Liver (tissue), 8 donors: ENCODE measurements at regions not wholly inside any gene's neighbourhood (a gene's known extent, or its start where the extent isn't known, plus 50 kb on each side); places are given as distances from the start of the nearest gene placed in this dataset.
"Not testable (repeated sequence)": the region's sequence is repeated elsewhere in the genome, so short reads cannot be mapped to it uniquely, and the experiment has no call there.

ENCODE experiments used
- DNase-seq: peaks from one replicate; pipeline ENCODE4 v3.0.0-alpha.2; 2017; ENCODE audit warnings: low spot score
- H3K27ac ChIP-seq, 2 donors: one replicate each; pipeline ENCODE4 v1.7.0; 2013; ENCODE audit warnings: inconsistent platforms in 2 of 2, low read length in 2 of 2, control low read depth in 1 of 2, low read depth in 1 of 2, mild to moderate bottlenecking in 1 of 2
- H3K27me3 ChIP-seq, 4 donors: one replicate each; pipeline versions ENCODE4 v1.6.1 to v1.7.0; 2013; ENCODE audit warnings: low read length in 3 of 4, inconsistent platforms in 1 of 4, mild to moderate bottlenecking in 1 of 4, moderate library complexity in 1 of 4; ENCODE audit not compliant: control insufficient read depth in 4 of 4, insufficient read depth in 4 of 4
- H3K36me3 ChIP-seq, 4 donors: one replicate each; pipeline versions ENCODE4 v1.6.1 to v1.7.0; 2013; ENCODE audit warnings: low read length in 3 of 4, mild to moderate bottlenecking in 3 of 4, low read depth in 1 of 4, moderate library complexity in 1 of 4; ENCODE audit not compliant: control insufficient read depth in 4 of 4, insufficient read depth in 3 of 4
- H3K4me1 ChIP-seq, 4 donors: one replicate each; pipeline versions ENCODE4 v1.6.1 to v1.7.0; 2013; ENCODE audit warnings: low read length in 3 of 4, mild to moderate bottlenecking in 3 of 4, moderate library complexity in 1 of 4; ENCODE audit not compliant: control insufficient read depth in 4 of 4, insufficient read depth in 4 of 4
- H3K4me3 ChIP-seq, 3 donors: one replicate each; pipeline versions ENCODE4 v1.6.1 to v1.7.0; 2013; ENCODE audit warnings: low read length in 3 of 3, control low read depth in 1 of 3, low read depth in 1 of 3, mild to moderate bottlenecking in 1 of 3
- H3K9ac ChIP-seq, 2 donors: one replicate each; pipeline ENCODE4 v1.7.0; 2013; ENCODE audit warnings: low read length in 2 of 2, mild to moderate bottlenecking in 2 of 2, moderate library complexity in 2 of 2, control low read depth in 1 of 2, low read depth in 1 of 2
- H3K9me3 ChIP-seq, 4 donors: one replicate each; pipeline versions ENCODE4 v1.6.1 to v1.7.0; 2013; ENCODE audit warnings: low read length in 3 of 4; ENCODE audit not compliant: control insufficient read depth in 4 of 4
- ATF3 ChIP-seq: IDR thresholded peaks from 2 replicates; pipeline ENCODE4 v1.6.1; 2016; ENCODE audit warnings: antibody characterized with exemption
- CTCF ChIP-seq: fragments of 150-350 bp; IDR thresholded peaks from 2 replicates; pipeline ENCODE4 v1.5.1; 2017; ENCODE audit warnings: improper control_type of control experiment, low read depth, low read length; ENCODE audit not compliant: missing input control
- EGR1 ChIP-seq, 2 donors: IDR thresholded peaks; 2 replicates each; pipeline ENCODE4 v1.6.1; 2016 to 2018; ENCODE audit warnings: antibody characterized with exemption in 2 of 2, low read depth in 2 of 2
- FOXA1 ChIP-seq: IDR thresholded peaks from 2 replicates; pipeline ENCODE4 v1.6.1; 2016; ENCODE audit warnings: antibody characterized with exemption
- FOXA2 ChIP-seq: IDR thresholded peaks from 2 replicates; pipeline ENCODE4 v1.6.1; 2016; ENCODE audit warnings: antibody characterized with exemption
- GABPA ChIP-seq, 2 donors: IDR thresholded peaks in 1 of 2; conservative IDR thresholded peaks in 1 of 2; 2 replicates each; pipeline ENCODE4 v1.6.1; 2016; ENCODE audit warnings: antibody characterized with exemption in 2 of 2, mild to moderate bottlenecking in 1 of 2, moderate library complexity in 1 of 2
- HNF4G ChIP-seq: IDR thresholded peaks from 2 replicates; pipeline ENCODE4 v1.6.1; 2016; ENCODE audit warnings: antibody characterized with exemption
- JUND ChIP-seq, 2 donors: IDR thresholded peaks; 2 replicates each; pipeline ENCODE4 v1.6.1; 2016; ENCODE audit warnings: antibody characterized with exemption in 2 of 2
- MAX ChIP-seq: IDR thresholded peaks from 2 replicates; pipeline ENCODE4 v1.6.1; 2016; ENCODE audit warnings: antibody characterized with exemption
- NR2F2 ChIP-seq: IDR thresholded peaks from 2 replicates; pipeline ENCODE4 v1.6.1; 2016; ENCODE audit warnings: antibody characterized with exemption
- RAD21 ChIP-seq, 2 donors: IDR thresholded peaks; 2 replicates each; pipeline ENCODE4 v1.6.1; 2016; ENCODE audit warnings: antibody characterized with exemption in 2 of 2, mild to moderate bottlenecking in 2 of 2
- REST ChIP-seq: IDR thresholded peaks from 2 replicates; pipeline ENCODE4 v1.6.1; 2016; ENCODE audit warnings: antibody characterized with exemption, mild to moderate bottlenecking
- RXRA ChIP-seq, 2 donors: IDR thresholded peaks; 2 replicates each; pipeline ENCODE4 v1.6.1; 2017 to 2018; ENCODE audit warnings: antibody characterized with exemption in 2 of 2, mild to moderate bottlenecking in 1 of 2
- SP1 ChIP-seq: IDR thresholded peaks from 2 replicates; pipeline ENCODE4 v1.6.1; 2018; ENCODE audit warnings: antibody characterized with exemption, mild to moderate bottlenecking
- TAF1 ChIP-seq: conservative IDR thresholded peaks from 2 replicates; pipeline ENCODE4 v1.6.1; 2016; ENCODE audit warnings: antibody characterized with exemption, mild to moderate bottlenecking
- YY1 ChIP-seq: IDR thresholded peaks from 2 replicates; pipeline ENCODE4 v1.6.1; 2016; ENCODE audit warnings: antibody characterized with exemption, mild to moderate bottlenecking
- ZBTB33 ChIP-seq: IDR thresholded peaks from 2 replicates; pipeline ENCODE4 v1.6.1; 2016; ENCODE audit warnings: antibody characterized with exemption
- WGBS: extraction: QIAGEN DNeasy Blood & Tissue Kit; methylation state at CpG from one replicate; pipeline ENCODE4 v1.1.7; 2013; 5-methylcytosine and 5-hydroxymethylcytosine counted together
- donor health status: healthy.
- donor health status: healthy.
- donor health status: healthy.
- donor health status: healthy.
- donor health status: healthy.

- no peak overlapping the region for H3K27ac ChIP-seq
- H3K9ac ChIP-seq: no peak overlapping the region
- no peak for DNase-seq
- no peaks in the 10 kb centered on the region for H3K27me3 ChIP-seq
- H3K36me3 ChIP-seq: no peaks in the 10 kb centered on the region
- WGBS: 71% methylated on average over 3 of the region's 3 CpGs
- no peaks in the 10 kb centered on the region for H3K4me1 ChIP-seq
- TF ChIP-seq ATF3: no peak
- no peak for TF ChIP-seq YY1
- no peak for TF ChIP-seq ZBTB33
- no peak for TF ChIP-seq TAF1
- TF ChIP-seq GABPA (IDR thresholded peaks at IDR 0.05 in 1 of 2, conservative IDR thresholded peaks at IDR 0.05 in 1 of 2): no peak
- TF ChIP-seq RAD21 (IDR thresholded peaks at IDR 0.05): no peak
- no peak for TF ChIP-seq MAX
- no peak for TF ChIP-seq SP1
- TF ChIP-seq CTCF: no peak
- no peak for TF ChIP-seq RXRA (IDR thresholded peaks at IDR 0.05)
- TF ChIP-seq EGR1 (IDR thresholded peaks at IDR 0.05; ENCODE audit: low read depth in 2 of 2): no peak
- TF ChIP-seq HNF4G: no peak
- TF ChIP-seq JUND (IDR thresholded peaks at IDR 0.05): no peak
- no peak for TF ChIP-seq FOXA1
- TF ChIP-seq REST: no peak
- no peak for TF ChIP-seq FOXA2
- H3K4me3 ChIP-seq: no peak overlapping the region
- H3K9me3 ChIP-seq: no peaks in the 10 kb centered on the region
These were observed 231.9 kb downstream of the ANKRD30B start for GRCh38 chr18:14979875-14980274.

GRCh38 chr18:14984531-14984930 lies 236.6 kb downstream of the ANKRD30B start:
- H3K9me3 ChIP-seq, H3K36me3 ChIP-seq, H3K4me3 ChIP-seq, H3K4me1 ChIP-seq, H3K9ac ChIP-seq, H3K27me3 ChIP-seq, DNase-seq, H3K27ac ChIP-seq: not testable (repeated sequence)
- peak; percentile 79 for TF ChIP-seq NR2F2
- 36% methylated on average over 2 of the region's 2 CpGs for WGBS

- 91% methylated on average over 20 of the region's 20 CpGs for WGBS
- H3K9me3 ChIP-seq: not testable (repeated sequence)
These were observed 237.5 kb downstream of the ANKRD30B start for GRCh38 chr18:14985291-14986013.

GRCh38 chr18:14987377-14987776 lies 239.4 kb downstream of the ANKRD30B start:
- not testable (repeated sequence) for H3K27me3 ChIP-seq, H3K4me3 ChIP-seq, H3K27ac ChIP-seq, H3K9me3 ChIP-seq, H3K9ac ChIP-seq, DNase-seq, H3K36me3 ChIP-seq, H3K4me1 ChIP-seq
- WGBS: 80% methylated on average over 3 of the region's 3 CpGs

More at GRCh38 chr18:14985291-14986013, 237.5 kb downstream of the ANKRD30B start:
- H3K4me1 ChIP-seq, DNase-seq, H3K27ac ChIP-seq, H3K9ac ChIP-seq, H3K36me3 ChIP-seq, H3K27me3 ChIP-seq, H3K4me3 ChIP-seq: not testable (repeated sequence)
